Stimulated activated CD8-positive, alpha-beta memory T cell treated with anti-CD3 and anti-CD28 coated beads, Interleukin-15, amount 100 ng/mL, for 4 hours (primary cell): ENCODE measurements at regions not wholly inside any gene's neighbourhood (a gene's known extent, or its start where the extent isn't known, plus 50 kb on each side); places are given as distances from the start of the nearest gene placed in this dataset.

Experiments
- DNase-seq, 2 donors: peaks; one replicate each; pipeline ENCODE4 v3.0.0-alpha.2; 2020; ENCODE audit warnings: low read depth in 2 of 2

DNA sequence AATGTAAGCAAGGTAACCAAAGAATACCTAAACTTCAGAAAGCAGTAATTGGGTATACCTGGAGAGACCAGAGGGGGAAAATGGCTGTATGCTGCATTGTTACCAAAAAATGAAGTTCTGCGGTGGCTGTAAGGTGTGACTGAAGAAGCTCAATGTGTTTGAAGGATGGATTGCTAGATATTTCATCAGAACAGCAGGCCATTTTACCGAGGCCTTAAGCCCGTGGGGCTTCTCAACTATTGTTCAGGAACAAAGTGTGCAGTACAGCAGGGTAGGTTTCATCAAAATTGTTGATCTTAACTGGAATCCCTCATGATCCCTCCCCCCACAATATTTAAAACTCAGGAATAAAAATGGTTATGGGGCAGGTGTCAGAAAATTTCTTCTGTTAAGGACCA lies 204.0 kb upstream of the GHITM start:
- DNase-seq = no peak

GRCh38 chr10:83935911-83936310 lies 203.4 kb upstream of the GHITM start:
- DNase-seq = no peak

DNA sequence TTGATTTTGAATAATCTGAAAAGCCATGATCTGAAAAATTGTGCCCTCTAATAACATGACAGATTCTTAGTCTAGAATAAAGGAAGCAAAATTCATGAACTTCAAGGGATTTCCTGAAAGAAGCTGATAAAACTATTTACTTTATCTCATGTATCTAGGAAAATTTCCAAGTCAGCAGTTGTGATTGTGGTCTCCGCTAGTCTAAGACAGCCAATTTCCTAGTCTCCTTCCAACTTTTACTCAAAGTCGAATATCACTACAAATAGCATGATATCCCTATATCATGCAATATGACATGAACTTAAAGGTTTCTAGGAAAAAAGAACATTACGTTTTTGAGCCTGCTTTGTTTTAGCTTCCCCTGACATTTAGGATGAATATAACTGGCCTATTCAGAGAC lies 202.1 kb upstream of the GHITM start:
- no peak for DNase-seq

DNA sequence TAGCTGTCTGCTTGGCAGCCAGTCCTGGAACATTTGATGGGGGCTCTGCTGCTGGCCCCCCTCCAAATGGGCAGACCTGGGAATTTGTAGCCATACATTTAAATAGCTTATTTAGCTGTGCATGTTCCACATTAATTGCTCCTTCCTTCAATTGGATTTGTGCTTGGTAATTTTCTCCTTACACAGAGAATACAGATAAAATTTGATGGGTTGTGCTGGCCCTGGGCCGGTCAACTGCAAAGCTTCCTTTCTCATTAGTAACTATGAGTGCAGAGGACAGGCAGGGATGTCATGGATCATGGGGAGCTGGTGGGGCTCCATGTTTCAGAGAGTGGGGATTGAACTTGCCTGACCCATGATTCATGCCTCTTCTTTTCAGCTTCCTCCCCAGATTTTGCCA lies 201.5 kb upstream of the GHITM start:
- DNase-seq = no peak

GRCh38 chr10:83941189-83941588 lies 198.1 kb upstream of the GHITM start:
- no peak for DNase-seq

- DNase-seq = no peak
Measured at GRCh38 chr10:83942410-83942809, 196.9 kb upstream of the GHITM start.

DNA sequence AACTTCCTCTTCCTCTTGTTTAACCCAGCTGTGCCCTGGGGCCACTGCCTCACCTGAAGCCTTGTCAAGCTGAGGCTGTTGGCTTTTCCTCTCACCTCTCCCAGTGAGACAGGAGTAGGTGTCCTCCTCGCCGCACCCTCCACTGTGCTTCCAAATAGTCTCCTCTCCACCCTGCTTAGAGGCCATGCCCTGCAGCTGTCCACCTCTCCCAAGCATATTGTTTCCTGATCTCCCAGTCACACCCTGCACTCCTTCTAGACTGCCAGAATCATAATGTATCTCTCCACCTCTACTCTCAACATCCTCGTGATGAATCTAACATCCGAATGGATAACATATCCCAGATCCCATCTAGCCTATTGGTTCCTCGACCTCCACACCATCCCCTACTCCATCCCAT lies 196.3 kb upstream of the GHITM start:
- no peak for DNase-seq

DNA sequence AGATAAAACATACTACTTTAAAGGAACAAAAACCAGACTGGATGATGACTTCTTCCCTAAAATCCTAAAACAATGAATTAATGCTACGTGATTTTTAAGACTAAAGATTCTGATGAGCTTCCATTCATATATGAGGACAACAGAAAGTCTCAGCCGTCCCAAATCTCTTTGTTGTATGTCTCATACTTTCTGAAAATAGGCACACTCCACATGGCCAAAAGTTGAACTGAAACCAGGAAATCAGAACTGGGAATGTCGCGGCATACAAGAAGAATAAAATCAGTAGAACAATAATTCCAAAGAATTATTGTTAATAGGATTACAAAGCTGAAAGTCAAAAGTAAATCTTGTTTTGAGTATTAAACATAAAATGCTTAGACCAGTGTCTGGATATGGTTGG lies 195.4 kb upstream of the GHITM start:
- no peak for DNase-seq

- DNase-seq = no peak
Measured at GRCh38 chr10:83945982-83946718, 193.2 kb upstream of the GHITM start.

DNA sequence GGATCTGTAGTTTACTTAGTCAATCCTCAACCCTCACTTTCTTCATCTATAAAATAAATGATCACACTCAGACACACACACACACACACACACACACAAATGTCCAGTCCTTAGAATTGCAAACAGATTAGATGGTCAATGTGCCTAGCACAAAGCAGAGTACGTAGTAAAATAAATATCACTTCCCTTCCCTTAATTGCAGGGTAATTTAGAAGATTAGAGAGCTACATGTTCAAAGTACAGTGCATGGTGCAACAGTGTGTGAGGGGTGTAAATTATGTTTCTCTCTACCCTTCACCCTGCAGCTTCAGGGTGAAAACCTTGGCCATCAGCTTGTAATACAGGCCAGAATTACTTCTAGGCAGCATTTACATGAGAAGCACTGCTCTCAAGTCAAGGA lies 187.0 kb upstream of the GHITM start:
- no peak for DNase-seq

DNA sequence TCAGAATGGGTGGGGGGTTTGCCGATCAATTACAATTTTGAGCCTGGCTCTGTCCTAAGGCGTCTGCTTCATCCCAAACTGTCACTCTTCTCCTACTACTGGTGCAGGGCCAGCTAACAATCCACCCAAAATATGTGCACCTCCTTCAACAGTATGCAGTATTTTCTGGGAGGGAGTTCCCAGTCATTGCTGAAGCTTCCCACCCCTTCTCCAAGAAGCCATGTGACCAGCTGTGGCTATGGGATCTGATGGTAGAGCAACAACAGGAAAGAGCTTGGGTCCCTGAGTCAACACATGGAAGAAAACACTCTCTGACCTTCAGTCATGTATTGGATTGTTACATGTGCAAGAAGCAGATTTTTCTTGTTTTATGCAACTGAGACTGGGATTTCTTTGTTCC lies 185.7 kb upstream of the GHITM start:
- DNase-seq = no peak

GRCh38 chr10:83954193-83954799 lies 185.0 kb upstream of the GHITM start:
- DNase-seq = no peak

DNA sequence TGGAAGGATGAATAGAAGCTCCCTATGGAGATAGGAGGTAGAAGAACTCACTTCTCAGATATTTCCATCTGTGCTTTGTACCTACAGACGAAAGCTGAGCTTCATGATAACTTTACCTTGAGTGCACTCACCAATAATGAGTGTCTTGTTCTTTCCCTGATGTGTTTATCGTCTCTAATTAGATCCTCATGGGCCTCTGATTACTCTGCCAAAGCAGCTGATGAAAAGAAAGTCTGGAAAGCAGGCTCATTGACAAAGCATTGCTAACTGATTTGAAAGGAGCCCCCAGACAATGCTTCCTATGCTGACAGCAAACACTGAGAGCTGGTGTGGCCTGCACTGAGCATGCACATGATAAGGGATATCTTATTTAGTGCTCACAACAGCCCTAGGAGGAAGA lies 183.9 kb upstream of the GHITM start:
- DNase-seq = no peak

- no peak for DNase-seq
Measured at GRCh38 chr10:83957168-83957947, 182.0 kb upstream of the GHITM start.

GRCh38 chr10:83959328-83959727 lies 180.0 kb upstream of the GHITM start:
- no peak for DNase-seq

- DNase-seq = no peak
Measured at GRCh38 chr10:83960125-83960524, 179.2 kb upstream of the GHITM start.

DNA sequence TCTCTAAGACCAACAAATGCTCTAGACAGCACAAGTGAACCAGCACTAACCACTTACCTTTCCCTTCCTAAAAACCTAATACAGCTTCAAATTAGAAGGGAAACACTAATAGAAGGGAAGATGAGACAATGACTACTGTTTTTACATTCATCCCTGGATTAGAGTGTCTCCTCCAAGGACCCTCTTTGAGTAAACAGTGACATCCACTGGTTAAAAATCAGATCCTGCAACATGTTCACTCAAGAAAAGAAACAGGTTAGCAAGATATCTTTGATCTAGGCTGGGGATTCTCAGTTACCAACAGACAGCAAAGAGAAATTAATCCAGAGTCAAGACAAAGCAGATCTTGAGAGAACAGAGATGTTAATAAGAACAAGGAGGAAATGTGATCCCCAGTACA lies 177.7 kb upstream of the GHITM start:
- DNase-seq = no peak

DNA sequence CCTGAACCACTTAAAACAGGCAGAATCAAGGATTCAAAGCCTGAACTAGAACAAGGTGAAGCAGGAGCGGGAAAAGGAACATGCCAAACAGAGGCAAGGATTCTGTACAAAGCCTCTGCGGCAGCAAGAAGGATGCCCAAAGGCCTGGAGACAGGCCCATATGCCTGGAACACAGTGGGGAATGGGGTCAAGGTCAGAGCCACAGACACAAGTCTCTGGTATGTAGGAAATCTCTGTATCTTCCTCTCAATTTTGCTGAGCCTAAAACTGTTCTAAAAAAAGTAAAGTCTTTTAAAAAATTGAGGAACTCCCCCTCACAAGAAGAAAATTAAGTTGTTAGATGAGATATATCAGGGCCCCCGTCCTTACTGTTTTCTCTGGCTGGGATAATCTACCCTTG lies 175.9 kb upstream of the GHITM start:
- DNase-seq = no peak

DNA sequence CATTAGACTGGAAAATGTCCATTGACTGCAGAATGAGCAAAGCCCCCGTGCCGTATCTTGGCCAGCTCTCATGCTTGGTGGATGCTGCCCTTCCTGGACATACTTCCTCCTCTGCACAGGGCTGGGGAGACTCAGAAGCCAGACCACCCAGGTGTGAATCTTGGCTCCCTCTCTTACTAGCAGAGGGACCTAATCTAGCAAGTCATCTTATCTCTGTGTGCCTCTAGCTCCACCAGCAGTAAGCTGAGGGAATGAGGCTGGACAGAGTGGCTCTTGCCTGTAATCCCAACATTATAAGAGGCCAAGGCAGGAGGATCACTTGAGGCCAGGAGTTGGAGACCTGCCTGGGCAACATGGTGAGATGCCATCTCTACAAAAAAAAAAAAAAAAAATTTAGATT lies 173.8 kb upstream of the GHITM start:
- DNase-seq = no peak

- DNase-seq = no peak
Measured at GRCh38 chr10:83968052-83968451, 171.3 kb upstream of the GHITM start.

GRCh38 chr10:83978681-83979383 lies 160.5 kb upstream of the GHITM start:
- no peak for DNase-seq

DNA sequence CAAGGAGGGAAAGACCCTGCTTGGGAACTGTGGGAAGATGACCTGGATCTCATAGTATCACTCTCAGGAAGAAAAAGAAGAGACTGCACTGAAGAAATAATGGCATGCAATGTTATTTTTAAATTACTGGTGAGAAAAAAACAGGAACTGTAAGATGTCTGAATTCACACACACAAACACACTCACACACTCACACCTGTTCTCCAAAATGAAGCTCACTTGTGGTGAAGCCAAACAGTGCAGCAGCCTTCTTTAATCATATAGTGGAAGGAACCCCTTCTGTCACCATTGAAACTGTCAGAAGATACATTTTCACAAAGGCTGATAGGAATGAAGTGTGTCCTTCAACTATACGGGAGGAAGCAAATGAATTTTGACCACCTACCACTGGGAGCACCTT lies 156.5 kb upstream of the GHITM start:
- no peak for DNase-seq
